UCSD-AML1 (cell line): ENCODE measurements at regions not wholly inside any gene's neighbourhood (a gene's known extent, or its start where the extent isn't known, plus 50 kb on each side); places are given as distances from the start of the nearest gene placed in this dataset.

Source experiments
- DNase-seq: peaks from one replicate; lab custom pipeline; 2025; ENCODE audit not compliant: unreplicated experiment; lab: John Stamatoyannopoulos, UW

DNA sequence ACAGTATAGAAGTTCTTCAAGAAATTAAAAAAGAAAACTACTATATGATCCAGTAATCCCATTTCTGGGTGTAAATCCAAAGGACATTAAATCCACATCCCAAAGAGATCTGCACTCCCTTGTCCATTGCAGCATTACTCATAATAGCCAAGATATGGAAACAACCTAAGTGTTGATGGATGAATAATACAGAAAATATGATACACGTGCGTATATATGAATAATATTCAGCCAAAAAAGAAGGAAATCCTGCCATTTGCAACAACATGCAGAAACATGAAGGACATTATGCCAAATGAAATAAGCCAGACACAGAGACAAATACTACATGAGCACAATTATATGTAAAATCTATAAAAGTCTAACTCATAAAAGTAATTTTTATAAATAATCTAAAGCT lies 306.3 kb upstream of the ANO3 start:
- no peak for DNase-seq

GRCh38 chr11:26026078-26026477 lies 305.9 kb upstream of the ANO3 start:
- DNase-seq: no peak

DNA sequence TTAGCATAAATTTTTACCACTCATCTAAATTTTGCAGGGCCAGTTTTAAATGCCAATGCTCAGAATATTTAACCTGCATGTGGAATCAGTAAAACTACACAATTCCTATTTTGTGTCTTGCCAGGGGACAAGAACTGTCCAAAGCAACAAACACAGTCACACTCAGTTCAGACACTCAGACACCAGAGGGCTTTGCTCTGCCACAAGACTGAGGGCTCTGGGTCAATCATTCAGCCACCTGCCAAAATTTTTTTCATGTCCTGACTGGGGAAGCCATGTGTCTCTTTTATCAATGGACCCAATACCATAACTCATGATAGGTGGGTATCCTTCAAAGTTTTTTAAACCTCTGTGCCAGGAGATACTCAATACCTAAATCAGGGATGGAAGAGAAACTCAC lies 304.0 kb upstream of the ANO3 start:
- DNase-seq: no peak

GRCh38 chr11:26028393-26028911 lies 303.5 kb upstream of the ANO3 start:
- no peak for DNase-seq

DNA sequence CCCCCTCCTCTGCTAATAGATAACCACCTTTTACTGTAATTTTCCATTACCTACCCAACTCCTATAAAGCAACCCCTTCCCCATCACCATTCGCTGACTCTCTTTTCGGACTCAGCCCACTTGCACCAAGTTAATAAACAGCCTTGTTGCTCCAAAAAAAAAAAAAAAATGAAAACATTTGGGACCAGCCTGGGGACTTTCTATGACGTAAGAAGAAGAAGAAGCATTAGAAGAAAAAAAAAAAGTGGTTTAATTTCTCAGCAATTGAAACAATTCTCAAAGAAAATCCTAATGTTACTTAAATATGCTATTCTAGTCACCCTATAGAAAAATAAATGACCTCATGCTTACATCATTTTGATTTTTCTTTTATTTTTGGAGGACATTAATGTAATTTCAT lies 301.5 kb upstream of the ANO3 start:
- no peak for DNase-seq

GRCh38 chr11:26032241-26032640 lies 299.7 kb upstream of the ANO3 start:
- no peak for DNase-seq

GRCh38 chr11:26035696-26036095 lies 296.2 kb upstream of the ANO3 start:
- DNase-seq: no peak

DNA sequence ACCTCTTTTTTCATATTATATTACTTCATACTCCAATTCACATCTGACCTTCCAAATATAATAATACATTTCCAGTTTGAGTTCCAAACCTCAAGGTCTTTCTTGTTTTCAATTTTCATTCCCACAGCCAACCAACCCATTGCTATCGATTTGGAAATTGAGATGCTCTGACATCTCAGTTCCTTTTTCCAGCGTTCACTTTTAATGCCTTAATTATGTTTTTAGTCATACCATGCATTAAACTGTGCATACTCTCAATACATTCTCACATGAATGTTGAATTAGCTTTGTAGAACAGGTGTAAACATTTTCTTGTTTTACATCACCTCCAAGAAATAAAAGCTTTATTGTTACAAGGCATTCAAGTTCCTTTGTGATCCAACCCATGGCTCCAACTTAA lies 294.2 kb upstream of the ANO3 start:
- DNase-seq: no peak

DNA sequence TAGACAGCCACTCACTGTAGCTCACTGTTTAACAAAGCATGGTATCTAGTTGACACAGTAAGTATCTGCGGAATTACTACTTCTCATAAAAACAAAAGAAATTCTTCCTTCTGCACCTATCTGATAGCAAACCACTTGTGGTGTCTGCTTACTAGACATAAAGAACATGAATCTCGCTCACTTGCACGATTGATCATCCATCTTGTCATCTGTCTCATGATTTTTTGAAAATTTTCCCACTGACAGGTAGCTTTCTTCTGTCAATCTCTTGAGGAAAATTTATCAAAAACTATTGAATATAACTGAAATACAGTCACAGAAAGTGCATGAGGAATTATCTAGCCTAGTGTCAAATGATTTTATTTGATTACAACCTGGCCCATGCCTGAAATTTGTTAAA lies 291.6 kb upstream of the ANO3 start:
- no peak for DNase-seq

GRCh38 chr11:26042113-26042512 lies 289.8 kb upstream of the ANO3 start:
- DNase-seq: no peak

DNA sequence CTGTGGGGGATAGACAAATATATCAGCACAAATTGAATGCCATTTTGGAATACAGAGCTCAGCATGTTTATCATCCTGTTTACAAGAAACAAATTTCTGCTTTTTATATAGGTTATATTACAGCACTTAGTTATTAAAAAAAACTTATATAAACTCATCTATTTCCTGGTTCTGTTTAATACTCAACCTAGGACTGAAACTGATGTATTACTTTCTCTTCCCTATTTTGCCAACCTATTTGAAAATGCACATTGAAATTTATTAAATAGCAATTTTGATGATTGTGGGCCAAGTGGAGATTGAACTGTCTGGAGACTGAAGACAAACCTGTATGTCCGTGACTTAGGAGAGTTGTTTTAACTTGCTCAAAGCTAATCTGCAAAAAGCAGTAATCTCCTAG lies 288.3 kb upstream of the ANO3 start:
- no peak for DNase-seq

DNA sequence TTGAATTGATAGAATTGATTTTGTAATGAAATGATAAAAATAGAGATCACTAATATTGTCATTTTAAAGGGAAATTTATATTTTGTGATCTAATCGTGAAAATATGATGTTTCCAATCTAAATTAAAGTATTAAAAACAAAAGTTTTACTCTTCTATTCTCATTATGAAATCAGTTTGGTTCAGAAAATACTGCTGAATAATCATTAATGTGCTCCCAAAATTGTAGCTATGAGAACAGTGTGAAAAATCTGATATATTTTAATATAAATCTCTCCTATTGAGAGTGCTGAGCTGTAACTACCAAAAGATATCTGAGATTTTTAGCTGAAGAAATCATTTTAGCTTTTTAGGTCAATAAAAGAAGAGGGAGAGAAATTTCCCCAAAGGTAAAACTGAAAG lies 287.5 kb upstream of the ANO3 start:
- DNase-seq: no peak

- DNase-seq: no peak
These were observed 286.8 kb upstream of the ANO3 start for GRCh38 chr11:26045082-26045481.

DNA sequence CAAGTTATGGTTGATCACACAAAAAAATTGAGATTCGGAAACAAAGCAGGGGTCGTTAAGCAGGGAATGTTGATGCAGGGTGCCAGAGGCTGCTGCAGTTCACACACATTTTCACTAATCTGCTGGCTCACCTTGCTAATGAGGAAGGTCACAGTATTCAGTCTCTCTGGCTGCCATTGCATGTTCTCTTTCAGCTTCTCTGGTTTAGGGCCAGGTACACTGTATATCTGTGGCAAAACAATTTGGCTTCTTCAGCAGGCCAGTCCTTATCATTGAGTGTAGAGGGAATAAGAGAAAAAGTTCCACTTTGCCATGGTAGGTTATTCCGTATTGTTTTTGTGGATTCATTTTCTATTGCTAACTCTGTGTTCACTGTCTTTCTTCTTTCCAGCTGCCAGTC lies 283.7 kb upstream of the ANO3 start:
- DNase-seq: no peak

DNA sequence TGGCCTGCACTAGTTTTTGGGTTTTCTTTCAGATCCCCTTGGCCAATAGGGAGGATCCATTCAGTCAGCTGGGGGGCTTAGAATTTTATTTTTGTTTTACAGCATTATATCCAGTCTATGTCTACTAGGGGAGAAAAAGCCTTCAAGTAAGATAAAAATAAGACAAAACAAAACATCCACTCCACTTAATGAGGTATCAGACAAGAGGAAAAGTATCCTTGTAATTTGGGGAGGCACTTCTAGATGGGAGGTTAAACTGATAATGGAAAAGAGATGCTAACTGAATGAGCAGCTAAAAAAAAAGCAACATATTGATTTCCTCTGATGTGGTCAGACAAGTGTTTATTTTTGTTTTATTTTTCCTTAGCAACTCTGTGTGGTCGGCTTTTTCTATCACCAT lies 278.0 kb upstream of the ANO3 start:
- DNase-seq: no peak

DNA sequence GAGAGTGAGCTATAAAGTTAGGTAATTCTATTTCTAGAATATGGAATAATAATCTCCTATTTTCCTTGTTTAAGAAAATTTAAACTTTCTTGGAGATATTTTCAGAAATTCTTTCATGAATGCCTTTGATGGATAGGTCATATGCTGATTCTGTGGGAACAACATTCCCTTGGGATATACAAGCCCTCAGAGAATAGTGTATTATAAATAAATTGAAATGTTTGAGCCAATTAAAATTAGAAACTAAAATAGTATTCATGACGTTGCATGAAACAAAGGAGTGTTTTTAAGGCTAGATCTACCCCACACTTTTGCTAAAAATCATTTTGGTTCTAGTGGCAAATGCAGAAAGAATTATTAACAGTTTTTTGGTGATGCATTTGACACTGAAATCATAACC lies 269.3 kb upstream of the ANO3 start:
- DNase-seq: no peak

DNA sequence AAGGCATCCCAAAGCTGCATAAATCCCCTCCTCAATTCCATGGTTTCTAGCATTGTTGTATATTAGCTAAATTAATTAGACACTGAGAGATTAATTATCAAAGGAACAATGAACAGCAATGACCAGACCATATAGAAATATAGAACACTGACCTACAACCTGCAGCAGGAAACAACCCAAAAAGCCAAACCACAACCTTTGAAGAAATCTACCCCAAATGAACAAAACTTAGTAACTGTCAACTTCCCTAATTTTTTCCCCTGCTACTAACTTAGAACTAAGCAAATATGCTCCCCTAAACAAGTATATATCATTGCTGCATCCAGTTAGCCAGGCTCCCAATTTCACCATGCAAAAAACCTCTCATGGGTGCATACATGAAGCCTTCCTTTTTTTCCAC lies 268.0 kb upstream of the ANO3 start:
- no peak for DNase-seq

- DNase-seq: no peak
These were observed 266.0 kb upstream of the ANO3 start for GRCh38 chr11:26065944-26066343.

- DNase-seq: no peak
These were observed 261.1 kb upstream of the ANO3 start for GRCh38 chr11:26070714-26071380.

DNA sequence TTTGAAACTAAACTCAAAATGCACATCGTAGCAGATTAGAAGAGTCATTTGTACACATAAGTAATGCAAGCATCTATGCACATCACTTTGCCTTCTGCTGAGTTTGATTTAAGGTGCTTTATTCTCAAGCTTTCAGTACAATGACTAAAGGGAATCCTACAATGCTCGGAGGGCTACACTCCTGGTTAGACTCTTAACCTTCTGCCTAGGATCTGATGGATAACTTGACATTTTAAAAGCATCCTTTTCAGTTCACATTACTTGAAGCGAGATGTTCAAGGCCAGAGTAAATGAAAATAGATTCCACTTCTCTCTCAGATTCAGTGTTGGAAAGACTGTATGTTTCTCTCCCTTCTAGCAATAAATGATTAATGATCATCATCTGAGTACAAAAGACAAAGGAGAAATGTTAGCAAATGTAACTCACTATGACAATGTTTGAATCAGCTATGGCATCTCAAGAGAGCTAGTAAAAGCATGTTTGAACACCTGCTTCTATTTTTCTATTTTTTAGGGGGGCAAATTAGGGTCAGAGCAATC lies 259.2 kb upstream of the ANO3 start:
- DNase-seq: no peak

GRCh38 chr11:26073646-26074045 lies 258.3 kb upstream of the ANO3 start:
- DNase-seq: no peak

DNA sequence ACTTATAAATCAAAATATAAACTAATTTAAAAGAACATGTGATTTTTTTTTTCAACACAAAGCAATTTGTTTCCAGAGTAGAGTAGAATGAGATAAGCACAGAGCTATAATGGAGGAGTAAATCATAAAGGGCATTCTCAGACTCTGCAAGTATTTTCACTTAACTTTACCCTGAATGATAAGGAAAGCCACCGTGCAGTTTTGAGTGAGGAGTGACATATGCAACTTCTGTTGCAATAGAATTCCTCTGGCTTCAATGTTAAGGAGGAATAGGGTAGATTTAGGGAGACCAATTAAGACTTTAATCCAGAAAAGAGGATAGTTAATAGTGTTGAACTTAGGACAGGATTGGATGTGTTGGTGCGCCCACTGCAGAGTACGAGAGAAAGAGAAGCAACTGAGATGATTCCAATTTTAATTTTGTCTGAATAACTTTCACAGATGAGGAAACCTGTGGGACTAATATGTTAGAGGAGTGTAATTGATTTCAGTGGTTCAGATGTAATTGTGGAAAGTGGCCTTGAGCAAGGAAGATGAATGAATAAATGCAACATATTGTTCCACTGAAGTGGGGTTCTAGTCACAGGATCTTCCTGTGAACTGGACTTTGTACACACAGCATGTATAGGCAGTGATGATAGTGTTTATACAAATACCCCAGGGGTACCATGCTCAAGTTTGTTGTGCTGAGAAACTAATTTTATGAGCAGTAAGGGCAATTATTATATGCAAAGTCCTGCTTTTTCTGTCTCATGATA lies 255.5 kb upstream of the ANO3 start:
- DNase-seq: no peak
